ENCODE measurements at regions not wholly inside any gene's neighbourhood (a gene's known extent, or its start where the extent isn't known, plus 50 kb on each side); places are given as distances from the start of the nearest gene placed in this dataset.

DNA sequence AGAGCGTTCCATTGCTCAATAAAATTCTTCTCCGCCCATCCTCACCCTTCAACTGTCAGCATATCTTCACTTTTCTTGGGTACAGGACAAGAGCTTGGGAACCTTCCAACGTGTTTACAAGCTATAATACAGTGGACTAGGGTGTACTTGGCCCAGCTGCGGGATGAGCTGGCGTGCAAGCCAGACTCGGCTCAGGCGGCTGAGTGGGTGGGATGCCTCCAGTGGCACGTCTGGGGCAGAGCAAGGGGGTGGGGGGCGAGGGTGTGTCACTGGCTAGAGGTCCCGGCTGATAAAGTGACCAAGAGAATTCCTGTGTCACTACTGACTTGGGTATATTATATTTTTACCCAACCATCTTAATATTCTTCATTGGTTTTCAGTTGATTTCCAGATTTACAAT lies 179.7 kb downstream of the EVA1A start:
- DNase-seq (ENCODE audit: low read depth) = no peak

GRCh38 chr2:75379476-75380210 lies 180.3 kb upstream of the TACR1 start:
- DNase-seq (ENCODE audit: low read depth) = no peak

DNA sequence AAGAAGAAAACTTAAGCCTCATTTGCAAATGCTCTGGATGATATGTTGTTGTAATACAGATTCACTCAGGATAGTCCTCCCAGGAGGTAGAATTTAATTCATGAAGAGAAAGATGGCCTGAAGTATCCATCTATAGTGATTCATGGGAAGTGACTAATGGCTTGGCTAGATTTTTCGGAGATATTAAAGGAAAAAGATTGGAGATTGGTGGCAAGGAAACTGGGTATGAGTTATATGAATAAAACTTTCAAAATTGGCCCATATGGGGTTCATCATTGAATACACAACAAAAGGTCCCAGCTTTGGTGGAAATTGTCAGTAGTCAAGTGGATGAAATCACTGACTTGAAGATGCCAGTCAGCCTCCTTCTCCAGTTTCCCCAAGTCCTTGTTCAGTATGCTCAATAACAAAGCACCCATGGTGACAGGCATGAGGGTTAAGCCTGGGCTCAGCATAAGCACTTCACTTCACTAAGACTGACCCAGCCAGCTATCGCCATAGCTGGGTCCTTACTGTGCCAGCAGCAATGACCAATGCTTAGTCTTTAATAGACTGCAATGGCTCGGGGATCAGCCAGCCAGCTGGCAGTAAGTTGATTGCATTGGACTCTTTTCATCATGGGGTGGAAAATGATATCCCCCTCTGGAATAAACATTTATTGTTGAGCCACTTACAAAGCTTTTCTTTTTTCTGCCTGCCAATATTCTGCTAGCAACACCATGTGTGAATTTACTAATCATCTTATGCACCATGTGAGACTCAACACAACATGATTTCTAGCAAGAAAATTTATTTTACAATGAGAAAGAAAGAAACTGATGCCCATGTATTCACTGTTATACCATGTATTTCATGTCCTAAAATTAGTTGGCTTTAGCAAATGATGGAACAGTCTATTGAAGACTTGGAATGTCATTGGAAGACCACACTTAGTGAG lies 176.6 kb upstream of the TACR1 start:
- DNase-seq (ENCODE audit: low read depth) = peak; percentile 80

DNA sequence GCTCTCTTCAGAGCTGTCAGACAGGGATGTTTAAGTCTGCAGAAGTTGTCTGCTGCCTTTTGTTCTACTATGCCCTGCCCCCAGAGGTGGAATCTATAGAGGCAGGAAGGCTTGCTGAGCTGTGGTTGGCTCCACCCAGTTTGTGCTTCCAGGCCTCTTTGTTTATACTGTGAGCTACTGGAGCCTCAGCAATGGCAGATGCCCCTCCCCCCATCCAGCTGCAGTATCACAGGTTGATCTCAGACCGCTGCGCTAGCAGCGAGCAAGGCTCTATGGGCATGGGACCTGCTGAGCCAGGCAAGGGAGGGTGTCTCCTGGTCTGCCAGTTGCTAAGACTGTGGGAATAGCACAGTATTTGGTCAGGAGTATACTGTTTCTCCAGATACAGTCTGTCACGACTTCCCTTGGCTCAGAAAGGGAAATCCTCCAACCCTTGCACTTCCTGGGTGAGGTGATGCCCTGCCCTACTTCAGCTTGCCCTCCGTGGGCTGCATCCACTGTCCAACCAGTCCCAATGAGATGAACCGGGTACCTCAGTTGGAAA lies 175.2 kb upstream of the TACR1 start:
- peak; percentile 43 for DNase-seq (ENCODE audit: low read depth)

DNA sequence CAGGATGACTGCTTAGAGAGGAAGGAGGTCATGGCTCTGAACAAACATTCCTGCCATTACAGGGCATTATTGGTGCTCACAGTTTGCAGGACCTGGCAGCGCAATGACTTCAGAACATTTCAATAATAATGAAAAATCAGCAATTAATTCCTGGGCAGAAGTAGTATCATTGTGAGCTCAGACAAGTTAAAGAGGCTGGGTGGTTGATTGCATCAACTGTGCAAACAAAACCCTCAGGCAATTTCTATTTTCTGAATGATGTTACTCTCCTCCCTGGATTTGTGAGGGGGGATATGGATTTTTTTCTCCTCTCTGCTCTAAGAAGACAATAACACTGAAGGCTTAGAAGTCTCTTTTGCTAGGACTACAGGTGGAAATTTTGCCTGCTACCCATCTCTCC lies 168.1 kb upstream of the TACR1 start:
- DNase-seq (ENCODE audit: low read depth) = no peak

DNA sequence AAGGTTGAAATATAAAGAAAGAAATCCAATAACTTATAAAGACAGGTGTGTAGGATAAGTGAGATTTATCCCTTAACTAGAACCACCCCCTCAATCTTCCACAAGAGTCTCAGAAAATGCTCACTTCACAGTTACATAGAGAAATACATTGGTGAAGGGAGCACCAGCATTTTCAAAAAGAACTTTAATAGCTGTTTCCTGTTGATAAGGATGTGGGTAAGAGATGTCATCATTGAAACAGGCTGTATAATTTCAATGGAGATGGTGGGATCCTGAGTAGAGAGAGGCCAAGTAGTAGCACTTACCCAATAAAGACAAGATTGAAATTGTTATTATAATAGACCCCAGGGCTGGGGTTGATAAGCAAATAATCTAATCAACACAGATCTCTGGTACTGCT lies 162.2 kb upstream of the TACR1 start:
- DNase-seq (ENCODE audit: low read depth) = no peak

DNA sequence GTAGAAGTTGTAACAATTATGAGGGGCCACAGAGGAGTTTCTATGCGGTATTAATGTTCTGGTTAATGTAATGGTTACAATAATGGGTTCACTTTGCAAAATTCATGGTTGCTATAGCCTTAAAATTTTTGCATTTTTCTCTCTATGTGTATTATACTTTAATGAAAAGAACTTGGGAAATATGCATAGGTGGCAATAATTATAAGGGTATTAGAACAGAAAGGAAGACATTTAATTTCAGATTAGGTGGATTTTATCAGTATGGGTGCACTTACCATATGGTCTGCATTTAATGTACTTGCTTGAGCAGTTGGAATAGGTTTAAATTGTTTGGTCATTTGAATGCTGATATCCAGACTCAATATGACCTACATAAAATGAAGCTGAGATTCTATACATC lies 161.6 kb upstream of the TACR1 start:
- no peak for DNase-seq (ENCODE audit: low read depth)

DNA sequence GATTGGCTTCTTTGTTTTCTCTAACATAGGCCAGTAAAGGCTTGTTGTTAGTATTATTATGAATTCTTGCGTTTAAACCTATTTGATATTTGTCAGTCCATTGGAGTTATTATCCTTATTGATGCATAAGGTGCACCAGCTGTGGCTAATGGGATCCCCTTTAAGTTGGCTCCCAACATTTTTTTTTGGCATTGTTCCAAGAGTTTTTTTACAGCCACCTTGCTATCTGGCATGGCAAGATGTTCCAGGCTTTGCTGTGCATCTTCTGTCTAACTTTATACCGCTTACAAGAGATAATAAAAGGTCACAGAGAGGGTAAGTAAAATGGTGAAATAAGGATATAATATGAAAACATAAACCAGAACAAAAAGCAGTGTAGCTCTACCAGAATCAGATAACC lies 157.5 kb upstream of the TACR1 start:
- DNase-seq (ENCODE audit: low read depth) = no peak

DNA sequence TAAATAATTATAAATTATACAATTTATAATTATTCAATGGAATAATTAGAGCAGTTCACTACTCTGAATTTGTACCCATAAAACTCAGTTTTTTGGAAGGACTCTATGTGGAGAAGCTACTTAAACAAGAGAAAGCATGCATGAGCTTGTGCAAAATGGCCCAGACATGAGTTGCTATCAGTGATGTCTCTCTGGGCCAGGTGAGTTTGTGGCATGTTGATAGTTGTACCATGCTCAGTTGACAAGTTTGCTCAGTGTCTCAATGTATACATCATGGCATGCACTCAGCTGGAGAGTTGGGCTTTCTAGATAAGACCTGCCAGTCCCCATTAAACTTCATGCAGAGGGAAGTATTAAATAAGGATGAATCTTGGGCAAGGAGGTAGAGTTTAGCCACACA lies 153.8 kb upstream of the TACR1 start:
- no peak for DNase-seq (ENCODE audit: low read depth)

GRCh38 chr2:75348307-75348706 lies 149.0 kb upstream of the TACR1 start:
- DNase-seq (ENCODE audit: low read depth) = no peak

GRCh38 chr2:75344146-75344545 lies 144.8 kb upstream of the TACR1 start:
- DNase-seq (ENCODE audit: low read depth) = no peak

DNA sequence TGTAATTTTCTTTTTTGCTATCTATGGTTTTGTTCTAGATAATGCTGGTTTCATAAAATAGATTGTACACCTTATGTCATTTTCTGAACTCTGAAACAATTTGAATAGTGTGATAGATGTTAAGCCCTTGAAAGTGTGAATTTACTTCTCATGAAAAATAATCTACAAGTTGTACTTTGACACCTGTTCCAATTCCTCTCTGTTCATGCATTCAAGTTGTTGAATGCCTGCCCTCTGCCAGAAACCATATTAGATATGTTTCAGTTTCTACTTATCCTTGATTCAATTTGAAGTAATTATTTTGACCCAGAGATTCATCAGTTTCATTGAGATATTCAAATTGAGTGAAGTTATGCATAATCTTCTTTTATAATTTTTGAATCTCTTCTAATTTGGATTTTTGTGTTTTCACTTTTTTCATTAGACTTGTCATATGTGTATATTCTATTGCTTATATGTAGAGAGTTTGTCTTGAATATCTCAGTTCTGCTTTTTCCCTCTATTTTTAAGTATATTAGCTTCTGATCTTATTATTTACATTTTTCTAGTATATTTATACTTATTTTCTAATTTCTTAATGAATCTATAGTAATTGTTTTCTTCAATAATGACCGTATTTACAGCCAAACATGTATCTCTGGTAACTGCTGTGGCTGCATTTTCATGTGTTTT lies 143.3 kb upstream of the TACR1 start:
- no peak for DNase-seq (ENCODE audit: low read depth)

GRCh38 chr2:75340560-75340959 lies 141.2 kb upstream of the TACR1 start:
- peak; percentile 89 for DNase-seq (ENCODE audit: low read depth)

- DNase-seq (ENCODE audit: low read depth) = no peak
Observed at GRCh38 chr2:75338461-75338860, 139.1 kb upstream of the TACR1 start.

GRCh38 chr2:75337619-75338018 lies 138.3 kb upstream of the TACR1 start:
- DNase-seq (ENCODE audit: low read depth) = no peak

GRCh38 chr2:75337016-75337415 lies 137.7 kb upstream of the TACR1 start:
- DNase-seq (ENCODE audit: low read depth) = no peak

- DNase-seq (ENCODE audit: low read depth) = no peak
Observed at GRCh38 chr2:75336451-75336850, 137.1 kb upstream of the TACR1 start.

DNA sequence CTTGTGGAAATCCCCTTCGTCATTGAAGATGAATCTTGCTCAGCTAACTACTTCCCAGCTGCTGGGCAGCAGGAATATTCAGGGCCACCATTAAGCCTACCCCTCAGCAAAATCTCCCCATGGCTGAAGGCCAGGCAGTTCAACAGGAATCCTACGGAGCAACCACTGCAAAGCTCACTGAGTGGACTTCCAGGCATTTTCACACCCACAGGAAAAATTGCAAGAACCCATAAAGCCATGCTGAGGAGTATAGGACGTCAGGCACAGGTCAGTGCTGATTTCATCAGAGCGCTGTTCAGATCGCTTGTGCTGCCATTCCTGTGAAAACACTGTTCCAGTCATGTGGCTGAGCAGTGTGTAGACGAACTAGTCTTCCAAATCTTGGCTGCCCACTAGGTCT lies 134.8 kb upstream of the TACR1 start:
- no peak for DNase-seq (ENCODE audit: low read depth)

DNA sequence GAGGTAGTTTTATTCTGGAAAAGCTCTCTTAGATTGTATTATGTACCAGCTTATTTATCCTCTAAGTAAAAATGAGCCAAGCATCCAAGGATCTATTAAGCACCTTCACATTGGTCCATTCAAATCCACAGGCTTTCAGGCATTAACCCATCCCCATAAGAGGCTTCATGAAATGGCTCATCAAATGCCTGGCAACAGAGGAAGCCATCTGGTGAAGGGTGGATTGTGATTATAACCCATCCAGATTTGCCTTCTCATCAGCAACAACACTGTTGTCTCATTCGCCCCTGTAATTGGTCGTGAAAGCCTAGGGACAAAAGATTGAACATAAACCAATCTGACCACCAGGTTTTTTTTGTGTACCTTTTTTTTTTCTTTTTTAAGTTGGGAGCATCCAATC lies 134.3 kb upstream of the TACR1 start:
- DNase-seq (ENCODE audit: low read depth) = no peak

- DNase-seq (ENCODE audit: low read depth) = no peak
Observed at GRCh38 chr2:75328156-75328555, 128.8 kb upstream of the TACR1 start.

DNA sequence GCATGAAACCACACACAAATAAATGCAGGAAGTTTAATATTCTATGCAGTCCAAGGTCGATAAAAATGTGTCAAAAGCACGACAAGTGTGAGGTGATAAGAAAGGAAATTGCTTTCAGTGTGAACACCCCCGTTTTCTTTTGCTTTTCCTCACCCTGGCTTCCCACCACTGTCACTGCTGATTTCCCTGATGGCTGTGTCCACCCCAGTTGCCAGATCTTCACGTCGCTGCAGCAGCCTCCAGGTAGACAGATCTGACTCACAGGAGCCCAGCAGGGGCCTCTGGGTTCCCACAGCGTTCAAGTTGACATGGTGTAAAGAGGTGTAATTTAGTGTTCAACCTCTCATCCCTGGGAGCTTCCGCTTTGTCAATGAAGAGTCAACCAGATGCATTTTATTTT lies 128.0 kb upstream of the TACR1 start:
- no peak for DNase-seq (ENCODE audit: low read depth)

GRCh38 chr2:75326645-75327044 lies 127.3 kb upstream of the TACR1 start:
- DNase-seq (ENCODE audit: low read depth) = no peak

DNA sequence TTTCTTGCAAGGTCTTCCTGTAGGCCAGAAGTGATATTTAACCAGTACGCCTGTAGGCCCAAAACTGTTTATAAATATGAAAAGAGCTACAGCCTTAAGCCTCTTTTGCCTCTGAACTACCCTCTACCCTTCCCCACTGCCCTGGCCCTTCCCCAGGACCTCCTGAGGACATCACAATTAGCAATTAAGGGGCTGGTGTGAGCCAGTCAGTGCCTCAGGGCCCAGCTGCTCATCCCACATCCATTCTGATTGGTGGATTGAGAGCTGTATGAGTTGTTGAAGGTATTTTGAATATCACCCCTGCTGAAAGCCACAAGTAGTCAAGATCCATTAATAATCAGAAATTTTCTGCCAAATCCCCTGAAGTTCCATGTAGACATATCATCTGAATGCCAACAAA lies 126.3 kb upstream of the TACR1 start:
- DNase-seq (ENCODE audit: low read depth) = no peak
